NCI-H345 treated with DMSO at 0.1 percent for 48 hours (cell line): ENCODE measurements at regions not wholly inside any gene's neighbourhood (a gene's known extent, or its start where the extent isn't known, plus 50 kb on each side); places are given as distances from the start of the nearest gene placed in this dataset.

Experiments
- DNase-seq: peaks from one replicate; lab custom pipeline; 2025; ENCODE audit not compliant: unreplicated experiment; lab: John Stamatoyannopoulos, UW

GRCh38 chr1:219676012-219676765 lies 63.3 kb upstream of the ZC3H11B start:
- no peak for DNase-seq

GRCh38 chr1:219670426-219671149 lies 57.7 kb upstream of the ZC3H11B start:
- DNase-seq = no peak

- no peak for DNase-seq
Observed at GRCh38 chr1:219669556-219669955, 56.7 kb upstream of the ZC3H11B start.

- DNase-seq = no peak
Observed at GRCh38 chr1:219669042-219669441, 56.1 kb upstream of the ZC3H11B start.

GRCh38 chr1:219668446-219668845 lies 55.5 kb upstream of the ZC3H11B start:
- no peak for DNase-seq

GRCh38 chr1:219666242-219666641 lies 53.3 kb upstream of the ZC3H11B start:
- DNase-seq = no peak

- DNase-seq = no peak
Observed at GRCh38 chr1:219665089-219665488, 52.2 kb upstream of the ZC3H11B start.

GRCh38 chr1:219664310-219665029 lies 51.6 kb upstream of the ZC3H11B start:
- no peak for DNase-seq
